Uterus (tissue), 2 donors: ENCODE measurements at regions not wholly inside any gene's neighbourhood (a gene's known extent, or its start where the extent isn't known, plus 50 kb on each side); places are given as distances from the start of the nearest gene placed in this dataset.

Source experiments
- POLR2A ChIP-seq, 2 donors: fragments of 450-650 bp; IDR thresholded peaks; one replicate each; pipeline ENCODE4 v1.6.1; 2016; ENCODE audit warnings: antibody characterized with exemption in 2 of 2, mild to moderate bottlenecking in 1 of 2, moderate library complexity in 1 of 2
- TF ChIP-seq, protein P1 (sequence below), 4 experiments: fragments of 200-600 bp in 2 of 4; fragments of 450-650 bp in 2 of 4; sonication (generic) in 2 of 4; IDR thresholded peaks; one replicate each; pipeline ENCODE4 v1.5.1; 2016 to 2019; ENCODE audit warnings: antibody characterized with exemption in 4 of 4, mild to moderate bottlenecking in 2 of 4, moderate library complexity in 1 of 4

DNA sequence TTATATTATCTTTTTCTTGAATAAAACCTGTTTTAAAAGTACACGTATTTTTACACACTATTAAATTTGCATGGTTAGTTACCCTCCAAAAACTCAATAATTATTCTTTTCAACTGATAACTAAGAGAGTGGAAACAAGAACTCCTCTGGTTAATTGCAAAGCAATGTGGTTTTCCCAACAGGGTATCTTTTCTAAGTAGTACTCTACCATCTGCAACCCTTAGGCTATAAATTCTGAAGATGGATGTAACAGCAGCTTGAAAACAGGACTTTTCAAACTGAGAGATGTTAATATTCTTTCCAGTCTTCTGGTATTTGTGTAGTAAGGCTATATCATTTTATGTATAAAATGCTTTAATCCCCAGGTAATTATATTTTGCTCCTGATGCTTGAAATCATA is 916.1 kb upstream of the POT1 start:
- TF ChIP-seq, protein P1, sequence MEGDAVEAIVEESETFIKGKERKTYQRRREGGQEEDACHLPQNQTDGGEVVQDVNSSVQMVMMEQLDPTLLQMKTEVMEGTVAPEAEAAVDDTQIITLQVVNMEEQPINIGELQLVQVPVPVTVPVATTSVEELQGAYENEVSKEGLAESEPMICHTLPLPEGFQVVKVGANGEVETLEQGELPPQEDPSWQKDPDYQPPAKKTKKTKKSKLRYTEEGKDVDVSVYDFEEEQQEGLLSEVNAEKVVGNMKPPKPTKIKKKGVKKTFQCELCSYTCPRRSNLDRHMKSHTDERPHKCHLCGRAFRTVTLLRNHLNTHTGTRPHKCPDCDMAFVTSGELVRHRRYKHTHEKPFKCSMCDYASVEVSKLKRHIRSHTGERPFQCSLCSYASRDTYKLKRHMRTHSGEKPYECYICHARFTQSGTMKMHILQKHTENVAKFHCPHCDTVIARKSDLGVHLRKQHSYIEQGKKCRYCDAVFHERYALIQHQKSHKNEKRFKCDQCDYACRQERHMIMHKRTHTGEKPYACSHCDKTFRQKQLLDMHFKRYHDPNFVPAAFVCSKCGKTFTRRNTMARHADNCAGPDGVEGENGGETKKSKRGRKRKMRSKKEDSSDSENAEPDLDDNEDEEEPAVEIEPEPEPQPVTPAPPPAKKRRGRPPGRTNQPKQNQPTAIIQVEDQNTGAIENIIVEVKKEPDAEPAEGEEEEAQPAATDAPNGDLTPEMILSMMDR (IDR thresholded peaks at IDR 0.05) = no peak
- TF ChIP-seq POLR2A (IDR thresholded peaks at IDR 0.05) = no peak
